Pancreas (tissue), 10 donors: ENCODE measurements at regions not wholly inside any gene's neighbourhood (a gene's known extent, or its start where the extent isn't known, plus 50 kb on each side); places are given as distances from the start of the nearest gene placed in this dataset.

Source experiments
- ATAC-seq, 4 donors: fragments of 200-7000 bp; cut with Tn5 transposase; one replicate each; pipeline versions ENCODE4 v1.8.0 to v1.9.1; 2020; ENCODE audit warnings: mild to moderate bottlenecking in 4 of 4, moderate library complexity in 4 of 4
- DNase-seq, 6 donors: peaks; one replicate each; pipeline ENCODE4 v3.0.0-alpha.2; 2020
- FAIRE-seq: peaks from 2 replicates; lab custom pipeline; 2012; peaks lifted over from hg19 to GRCh38; lab: Jason Lieb, UNC
- H3K27ac ChIP-seq, 4 donors: fragments of 200-600 bp; sonication (generic); 1 replicate in 3 of 4; 2 replicates in 1 of 4; pipeline versions ENCODE4 v1.5.0 to v1.8.0; 2020
- H3K27me3 ChIP-seq, 4 donors: fragments of 200-600 bp; one replicate each; pipeline ENCODE4 v1.8.0; 2021
- H3K36me3 ChIP-seq, 3 donors: fragments of 200-600 bp; sonication (generic) in 1 of 3; one replicate each; pipeline versions ENCODE4 v1.5.0 to v1.8.0; 2020 to 2021
- H3K4me1 ChIP-seq, 3 donors: fragments of 200-600 bp; one replicate each; pipeline ENCODE4 v1.8.0; 2021
- H3K4me3 ChIP-seq, 4 donors: fragments of 200-600 bp; sonication (generic) in 2 of 4; one replicate each; pipeline versions ENCODE4 v1.5.0 to v1.8.0; 2020 to 2021
- H3K9me3 ChIP-seq, 4 donors: fragments of 200-600 bp; one replicate each; pipeline ENCODE4 v1.8.0; 2021
- CTCF ChIP-seq, 4 donors: fragments of 200-600 bp; sonication (generic) in 3 of 4; IDR thresholded peaks; one replicate each; pipeline versions ENCODE4 v1.5.0 to v1.8.0; 2021; ENCODE audit warnings: antibody characterized with exemption in 4 of 4
- WGBS, 2 donors: extraction: QIAGEN DNeasy Blood & Tissue Kit; methylation state at CpG; one replicate each; pipeline ENCODE4 v1.1.7; 2013; 5-methylcytosine and 5-hydroxymethylcytosine counted together
- intact Hi-C, 3 donors: fragments of 100-400 bp; cut with DNase I; formaldehyde crosslinking; loops; one replicate each; pipeline versions ENCODE4 v1.11.1 to v1.14.2; 2022
- donor health status: healthy with polysubstance abuse.
- donor health status: DM: no; HTN: no; CAD: no; lungs with moderate emphysema.
- donor health status: DM: no; HTN: no; CAD: no.
- donor health status: control.
- donor health status: control.
- donor health status: Bipolar disorder and iron deficiency.
- donor health status: DM: yes; HTN: yes; CAD: no.
- donor health status: DM: no; HTN: no; CAD: no.
- donor health status: DM: no; HTN: no; CAD: no.
- donor health status: DM: yes; HTN: yes; CAD: no.

DNA sequence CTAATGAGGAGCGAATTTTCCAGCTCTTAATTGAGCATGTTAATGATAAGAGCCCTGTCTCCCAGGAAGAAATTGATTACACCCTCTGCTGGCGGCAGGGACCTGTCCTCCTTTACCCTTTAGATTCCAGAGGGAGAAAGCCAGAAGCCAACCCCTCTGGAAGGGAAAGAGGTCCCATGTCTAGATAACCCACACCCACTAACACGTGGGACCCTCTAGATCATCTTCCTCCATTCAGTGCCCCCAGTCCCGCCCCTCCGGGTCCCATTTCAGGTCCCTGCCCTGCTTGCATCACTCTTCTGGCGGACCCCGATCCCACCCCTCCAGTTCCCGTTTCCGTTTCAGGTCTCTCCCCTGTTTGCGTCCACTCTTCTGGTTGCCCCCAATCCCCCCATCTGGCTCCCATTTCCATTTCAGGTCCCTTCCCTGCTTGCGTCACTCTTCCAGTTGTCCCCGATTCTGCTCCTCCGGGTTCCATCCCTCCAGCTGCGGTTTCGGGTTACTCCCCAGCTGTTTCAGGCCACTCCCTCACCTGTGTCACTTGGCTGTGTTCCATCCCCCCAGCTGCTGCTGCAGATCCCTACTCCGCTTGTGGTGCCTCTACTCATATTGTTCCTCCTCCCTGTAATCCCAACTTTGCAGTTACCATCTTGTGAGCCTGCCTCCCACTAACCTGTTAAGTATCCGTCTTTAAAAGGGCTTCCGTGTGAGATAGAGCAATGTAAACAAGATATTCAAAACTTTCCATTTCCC is 202.4 kb downstream of the SH2D4B start:
- no peaks in the 10 kb centered on the region for H3K9me3 ChIP-seq
- no peak for FAIRE-seq
- no peak overlapping the region for H3K27ac ChIP-seq
- 57 to 60% methylated on average over 18 of the region's 18 CpGs for WGBS, 2 donors
- no peak for TF ChIP-seq CTCF (IDR thresholded peaks at IDR 0.05)
- intact Hi-C loops: no loop called here
- no peaks in the 10 kb centered on the region for H3K36me3 ChIP-seq
- H3K4me1 ChIP-seq: no peaks in the 10 kb centered on the region
- H3K27me3 ChIP-seq: no peaks in the 10 kb centered on the region
- ATAC-seq: no peak
- H3K4me3 ChIP-seq: no peak overlapping the region
- DNase-seq: peak in 1 of 6 donors; percentile 21

DNA sequence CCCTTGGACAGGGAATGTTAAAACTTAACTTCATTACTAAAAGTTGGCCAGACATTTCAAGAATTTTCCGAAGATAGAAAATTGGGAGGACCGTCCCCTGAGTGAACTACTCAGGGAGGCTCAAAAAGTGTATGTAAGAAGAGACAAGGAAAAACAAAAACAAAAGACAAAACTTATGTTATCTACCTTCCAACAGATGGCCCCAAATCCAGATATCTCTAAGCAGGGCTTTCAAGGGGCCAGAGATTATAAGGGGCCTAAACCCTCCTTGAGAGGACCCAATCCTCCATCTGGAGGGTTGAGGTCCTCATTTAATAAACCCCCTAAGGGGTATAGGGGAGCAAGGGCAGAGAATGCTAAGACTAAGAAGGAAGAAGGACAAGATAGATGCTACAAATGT is 203.6 kb downstream of the SH2D4B start:
- Histone ChIP-seq H3K9me3 (no peaks in the 10 kb centered on the region), H3K36me3 (no peaks in the 10 kb centered on the region), H3K27me3 (no peaks in the 10 kb centered on the region), H3K4me3 (no peak overlapping the region), H3K27ac (no peak overlapping the region), H3K4me1 (no peaks in the 10 kb centered on the region)
- WGBS, 2 donors: 84 to 86% methylated on average over 2 of the region's 2 CpGs
- no peak for DNase-seq
- intact Hi-C loops: no loop called here
- ATAC-seq: no peak
- TF ChIP-seq CTCF (IDR thresholded peaks at IDR 0.05): no peak
- no peak for FAIRE-seq

DNA sequence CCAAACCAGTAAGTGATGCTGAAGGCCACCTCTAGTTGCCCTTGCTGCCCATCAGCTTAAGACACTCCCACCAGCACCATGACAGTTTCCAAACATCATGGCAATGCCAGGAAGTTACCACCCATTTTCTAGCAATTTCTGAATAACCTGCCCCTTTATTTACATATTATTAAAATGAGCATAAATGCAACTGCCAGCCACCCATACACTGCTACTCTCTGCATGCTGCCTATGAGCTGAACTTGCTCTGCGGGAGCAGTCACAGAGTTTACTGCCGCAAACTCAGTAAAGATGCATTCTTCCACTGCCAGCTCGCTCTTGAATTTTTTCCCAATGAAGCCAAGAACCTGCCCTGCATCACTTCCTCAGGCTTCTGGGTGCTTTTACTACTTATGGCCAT is 212.6 kb downstream of the SH2D4B start:
- Histone ChIP-seq H3K4me3 (no peak overlapping the region), H3K27ac (no peak overlapping the region), H3K27me3 (no peaks in the 10 kb centered on the region), H3K36me3 (no peaks in the 10 kb centered on the region), H3K9me3 (no peaks in the 10 kb centered on the region), H3K4me1 (no peaks in the 10 kb centered on the region)
- ATAC-seq (no peak), DNase-seq (no peak), FAIRE-seq (no peak)
- intact Hi-C loops: no loop called here
- no peak for TF ChIP-seq CTCF (IDR thresholded peaks at IDR 0.05)
- WGBS, 2 donors: 91 to 95% methylated on average over 3 of the region's 3 CpGs

GRCh38 chr10:80751940-80752339 is 214.2 kb downstream of the SH2D4B start:
- Histone ChIP-seq H3K4me1 (no peaks in the 10 kb centered on the region), H3K27me3 (no peaks in the 10 kb centered on the region), H3K9me3 (no peaks in the 10 kb centered on the region), H3K4me3 (no peak overlapping the region), H3K27ac (no peak overlapping the region), H3K36me3 (no peaks in the 10 kb centered on the region)
- no peak for FAIRE-seq
- no peak for DNase-seq
- TF ChIP-seq CTCF (IDR thresholded peaks at IDR 0.05): no peak
- intact Hi-C loops: no loop called here
- no peak for ATAC-seq
- WGBS, 2 donors: 69 to 88% methylated on average over 1 of the region's 1 CpG

DNA sequence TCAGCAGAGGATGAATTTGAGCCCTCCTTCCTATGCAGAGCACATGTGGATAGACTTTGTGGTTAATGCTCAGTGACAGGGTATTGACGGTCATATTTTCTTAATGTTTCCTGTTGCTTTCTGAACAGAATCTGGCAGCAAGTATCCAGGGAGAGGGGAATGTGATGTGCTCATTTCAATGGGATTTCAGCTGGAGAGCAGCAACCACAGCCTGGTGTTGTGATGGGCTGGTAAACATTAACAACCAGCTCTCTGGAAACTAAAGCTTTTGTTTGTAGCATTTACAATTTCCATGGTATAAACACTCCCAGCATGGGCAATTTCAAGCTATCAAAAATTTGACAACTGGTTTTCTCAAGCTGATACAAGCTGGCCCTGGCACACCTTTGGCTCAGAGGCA is 215.9 kb downstream of the SH2D4B start:
- ATAC-seq: no peak
- Histone ChIP-seq H3K27me3 (no peaks in the 10 kb centered on the region), H3K27ac (no peak overlapping the region), H3K36me3 (no peaks in the 10 kb centered on the region), H3K4me1 (no peaks in the 10 kb centered on the region), H3K9me3 (no peaks in the 10 kb centered on the region), H3K4me3 (no peak overlapping the region)
- no peak for TF ChIP-seq CTCF (IDR thresholded peaks at IDR 0.05)
- DNase-seq: no peak
- intact Hi-C loops: no loop called here
- 29 to 31% methylated on average over 1 of the region's 1 CpG for WGBS, 2 donors
- FAIRE-seq: no peak
